ENCODE measurements at regions not wholly inside any gene's neighbourhood (a gene's known extent, or its start where the extent isn't known, plus 50 kb on each side); places are given as distances from the start of the nearest gene placed in this dataset.

GRCh38 chr2:195289081-195289480 lies 367.9 kb upstream of the SLC39A10 start:
- CTCF ChIA-PET: no interaction called here
- intact Hi-C loops (cut with micrococcal nuclease): no loop called here
- no peaks in the 10 kb centered on the region for H3K79me2 ChIP-seq (ENCODE audit: insufficient read depth, low read length)
- no peak for ATAC-seq
- no peaks in the 10 kb centered on the region for H3K27me3 ChIP-seq (ENCODE audit: insufficient read depth, low read length)
- no peak overlapping the region for H3K4me3 ChIP-seq (replicated peaks in 1 of 2; ENCODE audit: low read depth in 1 of 2, low read length in 2 of 2)
- BruUV-seq (replicated peaks): no TSS peak
- POLR2A ChIA-PET: no interaction called here
- no peak overlapping the region for H3K27ac ChIP-seq (ENCODE audit: low read depth, low read length)
- H4K20me1 ChIP-seq (ENCODE audit: insufficient read depth): no peaks in the 10 kb centered on the region
- no peaks in the 10 kb centered on the region for H3K36me3 ChIP-seq (ENCODE audit: control insufficient read depth in 1 of 2, insufficient read depth in 2 of 2, low read length in 2 of 2)
- TF ChIP-seq SP1 (IDR thresholded peaks at IDR 0.05; ENCODE audit: low read depth) (no peak), CTCF (IDR thresholded peaks at IDR 0.05 in 2 of 3, conservative IDR thresholded peaks at IDR 0.05 in 1 of 3; ENCODE audit: borderline replicate concordance in 1 of 3, insufficient read depth in 1 of 3, low read depth in 2 of 3, low read length in 2 of 3) (no peak), TCF7L2 (IDR thresholded peaks at IDR 0.05; ENCODE audit: borderline replicate concordance, extremely low read depth, insufficient read depth, insufficient read length) (no peak), SIN3A (IDR thresholded peaks at IDR 0.05; ENCODE audit: low read depth) (no peak), ZNF274 (IDR thresholded peaks at IDR 0.05; ENCODE audit: low read depth, low read length) (no peak)
- H3K9ac ChIP-seq (ENCODE audit: low read length): no peak overlapping the region
- H3K9me3 ChIP-seq (ENCODE audit: control insufficient read depth in 1 of 2, insufficient read depth in 1 of 2, low read depth in 1 of 2, low read length in 2 of 2): no peaks in the 10 kb centered on the region
- H3K9me2 ChIP-seq (ENCODE audit: insufficient read depth): 0 out of 2 replicates have a peak, but pooled peaks cover 3% of the 10 kb centered on the region
- no peaks in the 10 kb centered on the region for H3K4me1 ChIP-seq (ENCODE audit: control insufficient read depth in 1 of 2, insufficient read depth in 2 of 2, low read length in 2 of 2)
- no peak overlapping the region for H3K4me2 ChIP-seq (ENCODE audit: low read length)
- RAD21 ChIA-PET (ENCODE audit: low non-redundant PET in 1 of 2, low total read pairs in 2 of 2, uncharacterized antibody in 2 of 2, unreplicated experiment in 2 of 2): no interaction called here
- H2AFZ ChIP-seq (ENCODE audit: low read depth, low read length, poor library complexity, severe bottlenecking): no peak overlapping the region
- no peak for DNase-seq (ENCODE audit: low read depth, low spot score)

- H3K9ac ChIP-seq (ENCODE audit: low read length): no peak overlapping the region
- no peaks in the 10 kb centered on the region for H3K36me3 ChIP-seq (ENCODE audit: control insufficient read depth in 1 of 2, insufficient read depth in 2 of 2, low read length in 2 of 2)
- CTCF ChIA-PET: no interaction called here
- no peak overlapping the region for H3K27ac ChIP-seq (ENCODE audit: low read depth, low read length)
- DNase-seq (ENCODE audit: low read depth, low spot score): no peak
- H2AFZ ChIP-seq (ENCODE audit: low read depth, low read length, poor library complexity, severe bottlenecking): no peak overlapping the region
- RAD21 ChIA-PET (ENCODE audit: low non-redundant PET in 1 of 2, low total read pairs in 2 of 2, uncharacterized antibody in 2 of 2, unreplicated experiment in 2 of 2): no interaction called here
- no peak overlapping the region for H3K4me3 ChIP-seq (replicated peaks in 1 of 2; ENCODE audit: low read depth in 1 of 2, low read length in 2 of 2)
- H3K9me2 ChIP-seq (ENCODE audit: insufficient read depth): no peaks in the 10 kb centered on the region
- H3K4me1 ChIP-seq (ENCODE audit: control insufficient read depth in 1 of 2, insufficient read depth in 2 of 2, low read length in 2 of 2): no peaks in the 10 kb centered on the region
- H3K4me2 ChIP-seq (ENCODE audit: low read length): no peak overlapping the region
- no peaks in the 10 kb centered on the region for H3K79me2 ChIP-seq (ENCODE audit: insufficient read depth, low read length)
- no TSS peak for BruUV-seq (replicated peaks)
- TF ChIP-seq ZNF274 (IDR thresholded peaks at IDR 0.05; ENCODE audit: low read depth, low read length) (no peak), MAX (IDR thresholded peaks at IDR 0.05) (no peak), ZFX (IDR thresholded peaks at IDR 0.05) (no peak), POLR2A (IDR thresholded peaks at IDR 0.05; ENCODE audit: borderline replicate concordance, extremely low read depth, insufficient read depth, insufficient read length) (no peak), FOSL1 (IDR thresholded peaks at IDR 0.05; ENCODE audit: low read depth) (no peak), CEBPB (IDR thresholded peaks at IDR 0.05; ENCODE audit: low read depth) (no peak)
- no peaks in the 10 kb centered on the region for H3K9me3 ChIP-seq (ENCODE audit: control insufficient read depth in 1 of 2, insufficient read depth in 1 of 2, low read depth in 1 of 2, low read length in 2 of 2)
- POLR2A ChIA-PET: no interaction called here
- H4K20me1 ChIP-seq (ENCODE audit: insufficient read depth): no peaks in the 10 kb centered on the region
- no peak for ATAC-seq
- intact Hi-C loops (cut with micrococcal nuclease): no loop called here
- no peaks in the 10 kb centered on the region for H3K27me3 ChIP-seq (ENCODE audit: insufficient read depth, low read length)
These were observed 377.1 kb upstream of the SLC39A10 start for GRCh38 chr2:195279840-195280427.

All from HCT116 (cell line).